Gastrocnemius medialis (tissue), 4 donors: ENCODE measurements at regions not wholly inside any gene's neighbourhood (a gene's known extent, or its start where the extent isn't known, plus 50 kb on each side); places are given as distances from the start of the nearest gene placed in this dataset.

ENCODE experiments used
- ATAC-seq, 2 donors: fragments of 150-250 bp; one replicate each; pipeline ENCODE4 v1.9.1; 2016
- DNase-seq, 2 donors: peaks; one replicate each; pipeline ENCODE4 v3.0.0-alpha.2; 2019
- H3K27ac ChIP-seq, 4 donors: fragments of 200-600 bp; sonication (generic); 1 replicate in 1 of 4; 2 replicates in 3 of 4; pipeline ENCODE4 v1.5.1; 2016 to 2018; ENCODE audit warnings: mild to moderate bottlenecking in 2 of 4, moderate library complexity in 1 of 4
- H3K27me3 ChIP-seq, 3 donors: fragments of 200-600 bp; sonication (generic) in 2 of 3; 1 replicate in 1 of 3; 2 replicates in 2 of 3; pipeline versions ENCODE4 v1.5.1 to v1.6.0; 2016 to 2019; ENCODE audit warnings: mild to moderate bottlenecking in 1 of 3, moderate library complexity in 1 of 3
- H3K36me3 ChIP-seq, 2 donors: fragments of 200-600 bp; sonication (generic) in 1 of 2; one replicate each; pipeline ENCODE4 v1.5.1; 2017 to 2018
- H3K4me1 ChIP-seq, 2 donors: fragments of 200-600 bp; sonication (generic) in 1 of 2; one replicate each; pipeline ENCODE4 v1.5.1; 2016 to 2017; ENCODE audit warnings: mild to moderate bottlenecking in 2 of 2
- H3K4me3 ChIP-seq, 4 donors: fragments of 200-600 bp; sonication (generic) in 3 of 4; 1 replicate in 1 of 4; 2 replicates in 3 of 4; pipeline ENCODE4 v1.5.1; 2016 to 2019; ENCODE audit warnings: mild to moderate bottlenecking in 2 of 4
- H3K9me3 ChIP-seq, 3 donors: fragments of 200-600 bp; sonication (generic) in 2 of 3; 1 replicate in 1 of 3; 2 replicates in 2 of 3; pipeline ENCODE4 v1.5.1; 2016 to 2019
- CTCF ChIP-seq, 5 experiments: fragments of 450-650 bp in 3 of 5; fragments of 200-600 bp in 2 of 5; sonication (generic) in 2 of 5; IDR thresholded peaks in 4 of 5; conservative IDR thresholded peaks in 1 of 5; 1 replicate in 4 of 5; 2 replicates in 1 of 5; pipeline ENCODE4 v1.5.1; 2016 to 2019; ENCODE audit warnings: antibody characterized with exemption in 5 of 5, mild to moderate bottlenecking in 3 of 5, moderate library complexity in 3 of 5
- POLR2A ChIP-seq, 2 donors: fragments of 450-650 bp; IDR thresholded peaks; one replicate each; pipeline ENCODE4 v1.6.1; 2017; ENCODE audit warnings: antibody characterized with exemption in 2 of 2, mild to moderate bottlenecking in 2 of 2, moderate library complexity in 2 of 2
- in situ Hi-C, 4 donors: fragments of 200-750 bp; cut with MboI; loops; one replicate each; pipeline versions ENCODE4 v1.15.0 to v1.8.0; 2017; ENCODE audit warnings: low sequenced_read_pairs in 4 of 4
- intact Hi-C: fragments of 100-400 bp; cut with DNase I; formaldehyde crosslinking; loops from one replicate; pipeline ENCODE4 v1.15.1; 2023; ENCODE audit warnings: low total_unique reads

GRCh38 chrX:10856797-10857196 is 236.4 kb upstream of the MID1 start:
- DNase-seq, result no peak
- in situ Hi-C loops (no loop called here), intact Hi-C loops (no loop called here)
- H3K9me3 ChIP-seq, result no peaks in the 10 kb centered on the region
- ATAC-seq, result no peak
- no peaks in the 10 kb centered on the region for H3K27me3 ChIP-seq
- TF ChIP-seq POLR2A (IDR thresholded peaks at IDR 0.05) (no peak), CTCF (IDR thresholded peaks at IDR 0.05 in 4 of 5, conservative IDR thresholded peaks at IDR 0.05 in 1 of 5) (no peak)
- H3K36me3 ChIP-seq, result no peaks in the 10 kb centered on the region
- no peak overlapping the region for H3K27ac ChIP-seq
- no peaks in the 10 kb centered on the region for H3K4me1 ChIP-seq
- no peak overlapping the region for H3K4me3 ChIP-seq

DNA sequence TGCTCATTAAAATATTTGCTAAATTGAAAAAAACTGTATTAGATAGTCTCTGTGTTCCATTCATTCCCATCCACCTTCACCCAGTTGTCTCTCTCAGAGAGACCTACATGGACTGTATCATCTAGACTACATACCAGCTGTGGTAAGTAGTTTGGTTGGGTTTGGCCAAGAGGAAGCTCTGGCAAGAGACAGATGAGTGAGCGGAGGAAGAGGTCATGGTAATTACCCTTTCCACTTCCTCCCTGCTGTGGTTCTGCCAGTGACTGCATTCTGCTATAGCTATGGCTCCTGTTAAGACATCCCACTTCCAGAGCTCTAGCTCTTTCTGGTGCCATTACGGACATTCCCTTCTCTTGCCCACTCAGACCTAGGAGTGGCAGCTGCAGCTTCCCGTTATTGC is 239.0 kb upstream of the MID1 start:
- H3K4me1 ChIP-seq, result no peaks in the 10 kb centered on the region
- H3K36me3 ChIP-seq, result no peaks in the 10 kb centered on the region
- DNase-seq, result no peak
- in situ Hi-C loops, result no loop called here
- TF ChIP-seq CTCF (IDR thresholded peaks at IDR 0.05 in 4 of 5, conservative IDR thresholded peaks at IDR 0.05 in 1 of 5) (no peak), POLR2A (IDR thresholded peaks at IDR 0.05) (no peak)
- ATAC-seq, result no peak
- H3K27me3 ChIP-seq, result no peaks in the 10 kb centered on the region
- intact Hi-C loops, result no loop called here
- no peak overlapping the region for H3K4me3 ChIP-seq
- no peaks in the 10 kb centered on the region for H3K9me3 ChIP-seq
- no peak overlapping the region for H3K27ac ChIP-seq

DNA sequence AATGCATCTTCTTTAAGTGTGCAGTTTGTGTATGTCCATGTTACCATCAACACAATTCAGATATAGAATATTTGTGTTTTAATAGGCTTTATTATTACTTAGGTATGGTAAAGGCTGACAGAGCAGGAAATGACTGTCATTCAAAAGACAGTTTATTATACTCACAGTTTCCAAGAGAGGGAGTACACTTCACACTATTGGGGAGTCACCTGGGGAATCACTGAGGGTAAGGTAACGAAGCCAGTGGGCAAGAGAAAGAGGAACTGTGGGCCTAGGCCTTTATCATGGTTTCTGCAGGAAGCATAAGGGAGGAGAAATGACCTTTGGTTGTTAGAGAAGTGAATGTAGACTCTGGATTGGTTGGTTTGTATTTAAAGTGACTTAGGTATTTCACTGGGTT is 235.1 kb upstream of the HCCS start:
- in situ Hi-C loops (no loop called here), intact Hi-C loops (no loop called here)
- Histone ChIP-seq H3K9me3 (no peaks in the 10 kb centered on the region), H3K4me3 (no peak overlapping the region), H3K4me1 (no peaks in the 10 kb centered on the region), H3K27me3 (no peaks in the 10 kb centered on the region), H3K27ac (no peak overlapping the region), H3K36me3 (no peaks in the 10 kb centered on the region)
- no peak for TF ChIP-seq CTCF (IDR thresholded peaks at IDR 0.05 in 4 of 5, conservative IDR thresholded peaks at IDR 0.05 in 1 of 5)
- TF ChIP-seq POLR2A (IDR thresholded peaks at IDR 0.05), result no peak
- DNase-seq (no peak), ATAC-seq (no peak)

DNA sequence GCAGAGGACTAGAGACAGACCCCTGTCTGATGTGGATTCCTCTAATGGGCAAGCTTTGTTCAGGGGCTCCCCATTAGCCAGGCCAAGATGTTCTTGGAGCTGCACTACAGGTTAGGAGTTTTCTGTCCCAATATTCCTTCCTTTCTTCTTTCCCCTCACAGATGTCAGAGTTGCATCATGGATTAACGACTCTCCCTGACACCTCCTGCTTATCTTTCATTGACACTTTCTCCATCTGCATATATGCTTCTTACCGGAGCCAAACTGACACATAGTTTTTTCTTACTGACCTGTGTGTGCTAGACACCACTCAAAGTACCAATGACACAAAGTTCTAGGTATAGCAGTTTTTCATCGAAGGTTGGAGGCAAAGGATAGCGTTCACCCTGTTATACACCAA is 228.6 kb upstream of the HCCS start:
- Histone ChIP-seq H3K4me3 (no peak overlapping the region), H3K27me3 (no peaks in the 10 kb centered on the region), H3K36me3 (no peaks in the 10 kb centered on the region), H3K9me3 (no peaks in the 10 kb centered on the region), H3K27ac (no peak overlapping the region), H3K4me1 (no peaks in the 10 kb centered on the region)
- ATAC-seq, result no peak
- in situ Hi-C loops, result no loop called here
- DNase-seq, result no peak
- TF ChIP-seq POLR2A (IDR thresholded peaks at IDR 0.05) (no peak), CTCF (IDR thresholded peaks at IDR 0.05 in 4 of 5, conservative IDR thresholded peaks at IDR 0.05 in 1 of 5) (no peak)
- intact Hi-C loops, result no loop called here

GRCh38 chrX:10884246-10884645 is 226.9 kb upstream of the HCCS start:
- Histone ChIP-seq H3K9me3 (no peaks in the 10 kb centered on the region), H3K4me1 (no peaks in the 10 kb centered on the region), H3K27ac (no peak overlapping the region), H3K36me3 (no peaks in the 10 kb centered on the region), H3K27me3 (no peaks in the 10 kb centered on the region), H3K4me3 (no peak overlapping the region)
- in situ Hi-C loops, result no loop called here
- DNase-seq, result no peak
- intact Hi-C loops, result no loop called here
- no peak for ATAC-seq
- no peak for TF ChIP-seq CTCF (IDR thresholded peaks at IDR 0.05 in 4 of 5, conservative IDR thresholded peaks at IDR 0.05 in 1 of 5)
- TF ChIP-seq POLR2A (IDR thresholded peaks at IDR 0.05), result no peak
